Naive thymus-derived CD4-positive, alpha-beta T cell (primary cell): ENCODE measurements at regions not wholly inside any gene's neighbourhood (a gene's known extent, or its start where the extent isn't known, plus 50 kb on each side); places are given as distances from the start of the nearest gene placed in this dataset.

Experiments
- ATAC-seq: fragments of 150-1000 bp; cut with Tn5 transposase; 2 replicates; pipeline ENCODE4 v1.10.0; 2021; ENCODE audit warnings: mild to moderate bottlenecking, moderate library complexity
- CTCF ChIA-PET: fragments of 350-600 bp; sonication (Branson Sonifier 250); formaldehyde crosslinking; loops from one replicate; lab custom pipeline; 2021; ENCODE audit warnings: antibody characterized with exemption; lab: Charles Lee
- POLR2A ChIA-PET: fragments of 350-600 bp; sonication (Branson Sonifier 250); formaldehyde crosslinking; loops from one replicate; lab custom pipeline; 2021; ENCODE audit warnings: antibody characterized with exemption, inconsistent platforms; lab: Charles Lee
- DNase-seq, 9 donors: peaks; one replicate each; pipeline versions ENCODE4 v3.0.0 to v3.0.0-alpha.2; 2020 to 2022; ENCODE audit warnings: mixed read lengths in 1 of 9
- H3K27ac ChIP-seq: one replicate; pipeline ENCODE4 v1.7.0; 2013; ENCODE audit warnings: mild to moderate bottlenecking, low read depth, low read length, moderate library complexity
- H3K27me3 ChIP-seq, 2 donors: one replicate each; pipeline ENCODE4 v1.7.0; 2013; ENCODE audit warnings: low read length in 2 of 2, mild to moderate bottlenecking in 2 of 2, moderate library complexity in 2 of 2; ENCODE audit not compliant: control insufficient read depth in 2 of 2, insufficient read depth in 2 of 2
- H3K36me3 ChIP-seq, 3 experiments: 1 replicate in 2 of 3; 2 replicates in 1 of 3; pipeline ENCODE4 v1.7.0; 2013; ENCODE audit warnings: low read length in 3 of 3, mild to moderate bottlenecking in 3 of 3, moderate library complexity in 1 of 3; ENCODE audit not compliant: insufficient read depth in 3 of 3, control insufficient read depth in 2 of 3
- H3K4me1 ChIP-seq, 2 donors: one replicate each; pipeline ENCODE4 v1.7.0; 2013; ENCODE audit warnings: low read length in 2 of 2, mild to moderate bottlenecking in 2 of 2, moderate library complexity in 1 of 2; ENCODE audit not compliant: control insufficient read depth in 2 of 2, insufficient read depth in 2 of 2
- H3K4me3 ChIP-seq: 2 replicates; pipeline ENCODE4 v1.7.0; 2013; ENCODE audit warnings: mild to moderate bottlenecking, low read length
- H3K9me3 ChIP-seq, 3 experiments: 1 replicate in 2 of 3; 2 replicates in 1 of 3; pipeline ENCODE4 v1.7.0; 2013; ENCODE audit warnings: low read length in 3 of 3; ENCODE audit not compliant: control insufficient read depth in 2 of 3
- H3K27ac Mint-ChIP-seq, 9 donors: one replicate each; pipeline ENCODE4 v1.8.0; 2020 to 2022; ENCODE audit warnings: mixed read lengths in 9 of 9, mild to moderate bottlenecking in 8 of 9, moderate library complexity in 5 of 9, inconsistent platforms in 2 of 9
- H3K27me3 Mint-ChIP-seq, 5 donors: one replicate each; pipeline ENCODE4 v1.8.0; 2021 to 2022; ENCODE audit warnings: mixed read lengths in 5 of 5, mild to moderate bottlenecking in 1 of 5
- H3K36me3 Mint-ChIP-seq, 5 donors: one replicate each; pipeline ENCODE4 v1.8.0; 2020 to 2022; ENCODE audit warnings: mixed read lengths in 5 of 5, mild to moderate bottlenecking in 3 of 5, inconsistent platforms in 1 of 5
- H3K4me1 Mint-ChIP-seq, 7 donors: one replicate each; pipeline ENCODE4 v1.8.0; 2020 to 2022; ENCODE audit warnings: mixed read lengths in 7 of 7, mild to moderate bottlenecking in 3 of 7, inconsistent platforms in 1 of 7
- H3K4me3 Mint-ChIP-seq, 10 donors: one replicate each; pipeline ENCODE4 v1.8.0; 2020 to 2022; ENCODE audit warnings: mild to moderate bottlenecking in 10 of 10, mixed read lengths in 10 of 10, moderate library complexity in 6 of 10, inconsistent platforms in 2 of 10
- H3K9me3 Mint-ChIP-seq, 11 donors: one replicate each; pipeline ENCODE4 v1.8.0; 2020 to 2022; ENCODE audit warnings: mixed read lengths in 11 of 11, mild to moderate bottlenecking in 4 of 11, inconsistent platforms in 1 of 11, moderate library complexity in 1 of 11
- intact Hi-C, 2 donors: fragments of 100-400 bp; cut with micrococcal nuclease; formaldehyde crosslinking; loops; one replicate each; pipeline ENCODE4 v1.15.1; 2023

- Mint-ChIP-seq H3K27ac (no peak overlapping the region), H3K9me3 (peaks cover 0 to 16% (median 4%) of the 10 kb centered on the region in 11 donors), H3K4me3 (no peak overlapping the region), H3K4me1 (peaks cover 0 to 4% (median 0%) of the 10 kb centered on the region in 7 donors), H3K36me3 (peaks cover 0 to 4% (median 0%) of the 10 kb centered on the region in 5 donors), H3K27me3 (no peaks in the 10 kb centered on the region)
- intact Hi-C loops, result no loop called here
- H3K9me3 ChIP-seq, result no peaks in the 10 kb centered on the region
- ATAC-seq (no peak), DNase-seq (no peak)
- no peaks in the 10 kb centered on the region for H3K27me3 ChIP-seq
- ChIA-PET CTCF (no interaction called here), POLR2A (no interaction called here)
- no peak overlapping the region for H3K27ac ChIP-seq
- H3K4me1 ChIP-seq, result no peaks in the 10 kb centered on the region
- H3K36me3 ChIP-seq, result no peaks in the 10 kb centered on the region
- H3K4me3 ChIP-seq, result no peak overlapping the region
These were observed 115.2 kb downstream of the NAA11 start for GRCh38 chr4:79210636-79211049.

GRCh38 chr4:79209822-79210635 is 115.8 kb downstream of the NAA11 start:
- Mint-ChIP-seq H3K4me3 (no peak overlapping the region), H3K27me3 (no peaks in the 10 kb centered on the region), H3K9me3 (peaks cover 0 to 19% (median 4%) of the 10 kb centered on the region in 11 donors), H3K4me1 (peaks cover 0 to 4% (median 0%) of the 10 kb centered on the region in 7 donors), H3K27ac (no peak overlapping the region), H3K36me3 (peaks cover 0 to 4% (median 0%) of the 10 kb centered on the region in 5 donors)
- Histone ChIP-seq H3K4me1 (no peaks in the 10 kb centered on the region), H3K36me3 (no peaks in the 10 kb centered on the region), H3K27me3 (no peaks in the 10 kb centered on the region), H3K9me3 (no peaks in the 10 kb centered on the region), H3K4me3 (no peak overlapping the region), H3K27ac (no peak overlapping the region)
- ChIA-PET CTCF (no interaction called here), POLR2A (no interaction called here)
- no peak for DNase-seq
- intact Hi-C loops, result no loop called here
- ATAC-seq, result no peak

GRCh38 chr4:79209081-79209480 is 116.8 kb downstream of the NAA11 start:
- Mint-ChIP-seq H3K4me1 (peaks cover 0 to 4% (median 0%) of the 10 kb centered on the region in 7 donors), H3K27ac (no peak overlapping the region), H3K4me3 (no peak overlapping the region), H3K9me3 (peaks cover 0 to 19% (median 4%) of the 10 kb centered on the region in 11 donors), H3K36me3 (peaks cover 0 to 4% (median 0%) of the 10 kb centered on the region in 5 donors), H3K27me3 (no peaks in the 10 kb centered on the region)
- Histone ChIP-seq H3K9me3 (no peaks in the 10 kb centered on the region), H3K36me3 (no peaks in the 10 kb centered on the region), H3K27me3 (no peaks in the 10 kb centered on the region), H3K27ac (no peak overlapping the region), H3K4me3 (no peak overlapping the region), H3K4me1 (no peaks in the 10 kb centered on the region)
- ChIA-PET POLR2A (no interaction called here), CTCF (no interaction called here)
- DNase-seq, result no peak
- intact Hi-C loops, result no loop called here
- ATAC-seq, result no peak

GRCh38 chr4:79207281-79207680 is 118.6 kb downstream of the NAA11 start:
- no peak overlapping the region for H3K27ac Mint-ChIP-seq
- peaks cover 0 to 19% (median 4%) of the 10 kb centered on the region in 11 donors for H3K9me3 Mint-ChIP-seq
- peaks cover 0 to 4% (median 0%) of the 10 kb centered on the region in 7 donors for H3K4me1 Mint-ChIP-seq
- no peak overlapping the region for H3K4me3 Mint-ChIP-seq
- Histone ChIP-seq H3K9me3 (no peaks in the 10 kb centered on the region), H3K4me1 (no peaks in the 10 kb centered on the region), H3K4me3 (no peak overlapping the region), H3K36me3 (no peaks in the 10 kb centered on the region), H3K27me3 (no peaks in the 10 kb centered on the region), H3K27ac (no peak overlapping the region)
- POLR2A ChIA-PET, result no interaction called here
- CTCF ChIA-PET, result no interaction called here
- intact Hi-C loops, result no loop called here
- H3K36me3 Mint-ChIP-seq, result peaks cover 0 to 4% (median 0%) of the 10 kb centered on the region in 5 donors
- H3K27me3 Mint-ChIP-seq, result no peaks in the 10 kb centered on the region
- ATAC-seq (no peak), DNase-seq (no peak)

GRCh38 chr4:79206660-79207059 is 119.2 kb downstream of the NAA11 start:
- Histone ChIP-seq H3K4me3 (no peak overlapping the region), H3K27me3 (no peaks in the 10 kb centered on the region), H3K4me1 (no peaks in the 10 kb centered on the region), H3K36me3 (no peaks in the 10 kb centered on the region), H3K27ac (no peak overlapping the region), H3K9me3 (no peaks in the 10 kb centered on the region)
- no peaks in the 10 kb centered on the region for H3K27me3 Mint-ChIP-seq
- DNase-seq (no peak), ATAC-seq (no peak)
- no peak overlapping the region for H3K27ac Mint-ChIP-seq
- peaks cover 0 to 19% (median 4%) of the 10 kb centered on the region in 11 donors for H3K9me3 Mint-ChIP-seq
- H3K36me3 Mint-ChIP-seq, result peaks cover 0 to 4% (median 0%) of the 10 kb centered on the region in 5 donors
- ChIA-PET POLR2A (no interaction called here), CTCF (no interaction called here)
- peaks cover 0 to 4% (median 0%) of the 10 kb centered on the region in 7 donors for H3K4me1 Mint-ChIP-seq
- intact Hi-C loops, result no loop called here
- no peak overlapping the region for H3K4me3 Mint-ChIP-seq

- intact Hi-C loops, result no loop called here
- H3K4me3 Mint-ChIP-seq, result no peak overlapping the region
- H3K27me3 Mint-ChIP-seq, result no peaks in the 10 kb centered on the region
These were observed 120.7 kb downstream of the NAA11 start for GRCh38 chr4:79205121-79205520.

GRCh38 chr4:79201971-79202370 is 123.9 kb downstream of the NAA11 start:
- intact Hi-C loops, result no loop called here
- Mint-ChIP-seq H3K27ac (no peak overlapping the region), H3K9me3 (peaks cover 0 to 17% (median 3%) of the 10 kb centered on the region in 11 donors), H3K4me3 (no peak overlapping the region), H3K27me3 (no peaks in the 10 kb centered on the region), H3K36me3 (peaks cover 0 to 3% (median 0%) of the 10 kb centered on the region in 5 donors), H3K4me1 (no peaks in the 10 kb centered on the region)
- Histone ChIP-seq H3K9me3 (no peaks in the 10 kb centered on the region), H3K4me1 (no peaks in the 10 kb centered on the region), H3K27me3 (no peaks in the 10 kb centered on the region), H3K27ac (no peak overlapping the region), H3K4me3 (no peak overlapping the region), H3K36me3 (no peaks in the 10 kb centered on the region)
- ChIA-PET CTCF (no interaction called here), POLR2A (no interaction called here)
- no peak for ATAC-seq
- DNase-seq, result no peak

More at GRCh38 chr4:79205121-79205520, 120.7 kb downstream of the NAA11 start:
- peaks cover 0 to 4% (median 0%) of the 10 kb centered on the region in 7 donors for H3K4me1 Mint-ChIP-seq
- H3K4me3 ChIP-seq, result no peak overlapping the region
- DNase-seq (no peak), ATAC-seq (no peak)
- ChIA-PET POLR2A (no interaction called here), CTCF (no interaction called here)
- no peaks in the 10 kb centered on the region for H3K36me3 ChIP-seq
- H3K27ac ChIP-seq, result no peak overlapping the region
- H3K27me3 ChIP-seq, result no peaks in the 10 kb centered on the region
- no peaks in the 10 kb centered on the region for H3K4me1 ChIP-seq
- H3K9me3 Mint-ChIP-seq, result peaks cover 0 to 19% (median 4%) of the 10 kb centered on the region in 11 donors
- no peaks in the 10 kb centered on the region for H3K9me3 ChIP-seq
- H3K27ac Mint-ChIP-seq, result no peak overlapping the region
- H3K36me3 Mint-ChIP-seq, result peaks cover 0 to 4% (median 0%) of the 10 kb centered on the region in 5 donors
